Hematopoietic multipotent progenitor cell treated with erythropoietin and hydrocortisone succinate and interleukin-3 and kit ligand, for 6 days (in vitro differentiated cells): ENCODE measurements at regions not wholly inside any gene's neighbourhood (a gene's known extent, or its start where the extent isn't known, plus 50 kb on each side); places are given as distances from the start of the nearest gene placed in this dataset.
"Not testable (repeated sequence)": the region's sequence is repeated elsewhere in the genome, so short reads cannot be mapped to it uniquely, and the experiment has no call there.

Experiments used
- DNase-seq: peaks from one replicate; pipeline ENCODE4 v3.0.0-alpha.2; 2015

DNA sequence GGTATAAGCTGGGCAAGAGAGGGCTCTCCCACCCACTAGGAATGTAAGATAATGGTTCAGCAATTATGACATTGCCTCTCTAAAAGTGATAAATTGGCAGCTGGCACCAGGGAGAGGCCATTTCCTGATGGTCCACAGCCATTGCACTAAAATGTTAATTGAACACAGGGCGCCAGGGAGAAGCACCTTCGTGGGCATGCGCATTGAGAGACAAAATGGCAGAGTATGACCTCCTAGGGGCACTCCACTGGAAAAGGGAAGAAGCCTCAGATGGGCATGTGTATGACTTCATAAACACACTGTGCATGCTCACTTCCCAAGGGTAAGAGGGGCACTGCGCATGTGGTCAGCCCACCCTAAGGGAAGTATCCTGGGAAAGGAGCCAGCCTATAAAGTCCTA lies 419.2 kb downstream of the AGTPBP1 start:
- no peak for DNase-seq

DNA sequence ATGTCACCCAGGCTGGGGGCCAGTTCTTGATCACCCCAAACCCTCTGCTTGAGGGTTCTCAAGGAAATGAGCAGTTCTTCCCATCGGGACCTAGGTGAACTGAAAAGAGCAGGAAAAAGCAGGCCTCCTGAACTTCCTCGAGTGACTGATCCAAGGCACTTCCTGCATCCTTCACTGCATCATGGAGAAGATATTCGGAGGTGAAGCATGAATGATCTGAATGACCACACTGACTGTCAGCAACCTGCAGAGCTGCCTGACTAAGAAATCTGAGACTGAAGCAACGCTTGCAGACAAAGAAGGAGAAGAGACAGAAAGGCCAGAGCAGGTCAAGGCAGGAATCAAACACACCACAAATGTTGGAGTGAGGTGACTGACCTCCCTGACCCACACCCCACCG lies 420.2 kb downstream of the AGTPBP1 start:
- DNase-seq: no peak

DNA sequence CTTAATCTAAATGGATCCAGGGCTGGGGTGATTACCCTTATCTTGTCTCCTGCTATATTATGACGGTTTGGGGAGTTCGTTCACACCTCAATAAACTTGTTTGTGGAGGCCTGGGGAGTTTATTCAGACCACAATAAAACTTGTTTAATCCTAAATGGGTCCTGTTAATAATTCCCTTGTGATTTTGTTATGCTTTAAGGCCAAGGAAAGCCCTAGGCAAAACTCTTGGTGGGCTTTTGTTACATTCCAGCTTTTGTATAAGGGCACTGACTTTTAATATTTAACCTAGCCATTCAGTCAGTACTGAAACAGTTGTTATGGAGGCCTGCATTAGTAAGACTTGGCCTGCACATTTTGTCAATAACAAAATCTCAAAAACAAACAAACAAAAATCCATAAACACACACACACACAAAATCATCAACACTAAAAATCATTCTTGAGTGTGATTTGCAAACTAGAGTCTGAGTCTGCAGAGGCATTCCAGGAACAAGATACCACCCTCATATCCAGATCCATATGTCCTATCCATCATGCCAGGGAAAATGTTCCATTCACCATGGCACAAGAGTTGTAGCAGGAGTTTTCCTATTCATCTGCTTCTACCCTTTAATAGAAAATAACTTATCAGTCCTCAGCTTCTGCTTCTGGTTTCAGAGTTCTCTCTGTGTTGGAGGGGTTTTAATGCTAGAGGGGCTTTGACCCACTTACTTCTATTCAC lies 421.7 kb downstream of the AGTPBP1 start:
- DNase-seq: no peak

DNA sequence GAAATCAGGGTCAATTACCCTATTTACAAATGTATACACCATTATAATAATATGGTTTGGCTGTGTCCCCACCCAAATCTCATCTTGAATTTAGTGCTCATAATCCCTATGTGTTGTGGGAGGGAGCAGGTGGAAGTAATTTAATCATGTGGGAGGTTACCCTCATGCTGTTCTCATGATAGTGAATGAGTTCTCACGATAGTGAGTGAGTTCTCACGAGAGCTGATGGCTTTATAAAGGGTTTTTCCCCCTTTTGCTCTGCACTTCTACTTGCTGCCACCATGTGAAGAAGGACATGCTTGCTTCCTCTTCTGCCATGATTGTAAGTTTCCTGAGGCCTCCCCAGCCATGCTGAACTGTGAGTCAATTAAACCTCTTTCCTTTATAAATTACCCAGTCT lies 426.2 kb downstream of the AGTPBP1 start:
- DNase-seq: not testable (repeated sequence)

DNA sequence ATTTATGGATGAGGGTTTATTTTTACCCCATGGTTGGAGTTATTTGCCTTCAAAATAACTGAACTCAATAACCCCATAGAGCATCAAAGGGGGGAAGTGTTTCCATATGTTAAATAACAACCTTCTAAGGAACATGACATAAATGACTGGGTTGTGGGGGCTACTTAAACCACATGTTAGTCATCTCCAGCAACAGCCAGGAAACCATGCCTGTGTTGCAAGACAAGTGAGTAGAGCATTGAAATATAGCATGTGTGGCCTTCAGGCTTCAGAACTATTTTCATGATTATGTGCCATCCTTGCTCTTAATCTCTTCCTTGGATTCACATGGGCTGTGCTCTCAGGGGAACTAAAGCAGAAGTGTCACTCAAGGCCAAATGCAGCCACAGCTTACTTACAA lies 431.2 kb downstream of the AGTPBP1 start:
- DNase-seq: peak; percentile 5

DNA sequence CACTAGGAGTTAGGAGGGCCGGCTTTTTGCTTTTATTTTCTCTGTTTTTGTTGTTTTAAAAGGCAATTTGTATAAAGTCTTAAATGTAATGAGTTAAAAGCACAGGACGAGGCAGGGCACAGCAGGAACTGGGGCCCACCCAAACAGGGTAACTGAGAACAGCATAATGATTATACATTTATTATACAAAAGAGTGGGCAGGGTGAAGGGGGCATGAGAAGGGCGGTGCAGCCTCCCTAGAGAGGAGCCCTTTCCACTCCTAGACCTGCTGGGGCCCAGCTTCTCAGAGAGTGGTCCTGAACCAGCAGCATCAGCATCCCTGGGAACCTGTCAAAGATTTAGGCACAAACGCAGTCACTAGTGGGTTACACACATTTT lies 438.0 kb downstream of the AGTPBP1 start:
- DNase-seq: no peak

DNA sequence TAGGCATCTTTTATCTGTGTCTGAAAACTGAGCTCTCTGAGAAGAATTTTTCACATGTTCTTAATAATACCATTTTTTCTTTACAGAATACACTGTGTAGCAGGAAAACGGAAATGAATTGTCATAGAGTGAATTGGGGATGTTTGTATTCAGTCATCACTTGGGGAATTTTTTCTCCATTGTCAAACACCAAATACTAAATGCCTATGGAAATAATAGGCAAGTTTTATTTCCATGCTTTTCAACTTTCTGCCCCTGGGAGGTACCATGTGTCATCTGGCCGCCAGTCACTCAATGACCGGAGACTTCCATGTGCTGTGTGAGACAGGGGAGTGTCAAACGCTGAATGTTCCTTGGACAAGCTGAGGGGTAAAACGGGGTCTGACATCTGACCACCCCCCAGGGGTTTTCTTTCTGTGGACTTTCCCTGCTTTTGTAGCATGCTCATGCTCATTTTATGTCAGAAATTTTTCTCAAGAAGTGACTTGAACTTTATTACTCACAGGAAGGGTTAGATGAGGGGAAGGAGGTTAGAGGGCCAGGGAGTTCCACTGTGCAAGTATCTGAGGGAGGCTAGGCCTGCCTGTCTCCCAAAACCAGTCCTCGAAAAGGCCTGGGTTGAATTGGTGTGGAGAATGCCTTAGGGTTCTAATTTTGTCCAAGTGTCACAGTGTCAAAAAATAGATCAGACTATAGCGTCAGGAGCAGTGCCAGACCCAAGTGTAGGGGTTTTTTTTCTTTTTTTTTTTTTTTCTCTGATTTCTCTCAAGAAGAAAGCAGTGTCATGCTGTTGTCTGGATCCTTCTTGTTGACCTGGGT lies 438.6 kb downstream of the AGTPBP1 start:
- DNase-seq: no peak

DNA sequence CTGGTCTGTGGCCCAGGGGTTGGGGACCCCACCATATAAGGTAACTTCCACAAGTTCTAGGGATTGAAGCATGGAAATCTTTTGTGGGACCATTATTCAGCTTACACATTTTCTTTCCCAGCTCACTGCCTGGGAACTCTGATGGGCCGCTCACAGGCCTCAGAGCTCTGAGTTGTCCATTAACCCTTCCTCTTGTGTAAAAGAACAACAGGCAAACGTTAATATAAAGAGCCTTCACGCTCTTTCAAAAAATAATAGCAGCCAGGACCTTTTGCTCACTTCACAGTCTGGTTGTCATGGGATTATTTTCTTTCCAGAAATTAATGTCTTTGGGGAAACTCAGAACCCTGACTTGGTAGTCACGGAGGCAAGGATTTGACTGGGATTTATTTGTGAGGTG lies 443.3 kb downstream of the AGTPBP1 start:
- no peak for DNase-seq

DNA sequence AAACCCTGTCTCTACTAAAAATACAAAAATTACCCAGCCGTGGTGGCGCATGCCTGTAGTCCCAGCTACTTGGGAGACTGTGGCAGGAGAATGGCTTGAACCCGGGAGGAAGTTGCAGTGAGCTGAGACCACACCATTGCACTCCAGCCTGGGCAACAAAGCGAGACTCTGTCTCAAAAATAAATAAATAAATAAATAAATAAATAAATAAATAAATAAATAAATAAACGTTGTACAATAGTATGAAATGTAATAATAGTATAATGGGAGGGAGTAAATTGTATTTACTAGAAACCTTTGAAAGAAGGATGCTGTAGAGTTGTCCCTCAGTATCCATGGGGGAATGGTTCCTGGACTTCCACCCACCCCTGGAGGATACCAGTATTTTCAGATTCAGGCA lies 446.5 kb downstream of the AGTPBP1 start:
- not testable (repeated sequence) for DNase-seq

DNA sequence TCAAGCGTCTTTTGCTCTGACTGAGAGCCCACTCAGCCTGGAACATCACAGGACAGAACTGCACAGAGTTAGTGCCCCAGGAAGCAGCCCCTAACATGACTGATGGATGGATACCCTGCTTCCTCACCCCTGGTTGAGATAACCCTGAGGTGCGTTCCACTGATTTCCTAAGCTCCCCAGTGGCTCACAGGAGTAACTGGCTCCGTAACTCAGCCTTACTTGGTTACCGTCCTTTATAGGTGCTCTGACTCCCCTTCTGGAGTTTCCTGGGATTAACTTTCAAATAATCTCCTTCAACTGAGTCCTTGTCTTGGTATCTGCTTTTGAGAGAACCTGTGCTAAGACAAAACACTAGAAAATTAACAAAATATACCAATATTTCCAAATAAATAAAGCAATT lies 449.5 kb downstream of the AGTPBP1 start:
- DNase-seq: no peak

DNA sequence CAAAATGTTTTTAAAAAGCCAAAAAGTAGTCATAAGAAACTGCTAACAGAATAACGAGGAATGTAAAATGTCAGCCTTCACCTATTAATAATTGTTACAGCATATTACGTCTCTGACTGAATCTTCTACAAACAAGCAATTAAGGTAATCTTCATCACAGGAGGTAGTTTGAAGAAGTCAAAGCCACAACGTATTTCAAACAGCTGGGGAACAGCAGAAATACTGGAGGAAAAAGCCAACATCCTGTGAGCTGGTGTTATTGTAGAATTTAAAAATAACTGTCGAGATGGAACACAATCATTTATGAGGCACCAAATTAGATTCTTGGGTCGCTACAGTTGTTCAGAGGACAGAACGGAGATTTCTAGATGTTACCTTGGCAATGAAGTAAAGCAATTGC lies 450.5 kb downstream of the AGTPBP1 start:
- DNase-seq: no peak

DNA sequence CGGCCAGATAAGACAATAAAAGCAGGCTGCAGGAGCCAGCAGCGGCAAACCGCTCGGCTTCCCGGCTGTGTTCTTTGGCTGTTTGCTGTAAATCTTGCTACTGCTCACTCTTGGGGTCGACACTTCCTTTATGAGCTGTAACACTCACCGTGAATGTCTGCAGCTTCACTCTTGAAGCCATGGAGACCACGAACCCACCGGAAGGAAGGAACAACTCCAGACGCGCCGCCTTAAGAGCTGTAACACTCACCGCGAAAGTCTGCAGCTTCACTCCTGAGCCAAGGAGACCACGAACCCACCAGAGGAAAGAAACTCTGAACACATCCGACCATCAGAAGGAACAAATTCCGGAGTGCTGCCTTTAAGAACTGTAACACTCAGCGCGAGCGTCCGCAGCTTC lies 451.7 kb downstream of the AGTPBP1 start:
- peak; percentile 42 for DNase-seq

DNA sequence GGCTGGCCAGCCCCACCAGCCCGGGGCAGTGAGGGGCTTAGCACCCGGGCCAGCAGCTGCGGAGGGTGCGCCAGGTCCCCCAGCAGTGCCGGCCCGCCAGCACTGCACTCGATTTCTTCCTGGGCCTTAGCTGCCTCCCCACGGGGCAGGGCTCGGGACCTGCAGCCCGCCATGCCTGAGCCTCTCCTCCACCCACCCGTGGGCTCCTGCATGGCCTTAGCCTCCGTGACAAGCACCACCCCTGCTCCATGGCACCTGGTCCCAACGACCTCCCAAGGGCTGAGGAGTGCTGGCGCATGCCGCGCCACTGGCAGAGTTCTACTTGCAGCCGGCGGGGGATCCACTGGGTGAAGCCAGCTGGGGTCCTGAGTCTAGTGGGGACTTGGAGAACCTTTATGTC lies 452.6 kb downstream of the AGTPBP1 start:
- no peak for DNase-seq

DNA sequence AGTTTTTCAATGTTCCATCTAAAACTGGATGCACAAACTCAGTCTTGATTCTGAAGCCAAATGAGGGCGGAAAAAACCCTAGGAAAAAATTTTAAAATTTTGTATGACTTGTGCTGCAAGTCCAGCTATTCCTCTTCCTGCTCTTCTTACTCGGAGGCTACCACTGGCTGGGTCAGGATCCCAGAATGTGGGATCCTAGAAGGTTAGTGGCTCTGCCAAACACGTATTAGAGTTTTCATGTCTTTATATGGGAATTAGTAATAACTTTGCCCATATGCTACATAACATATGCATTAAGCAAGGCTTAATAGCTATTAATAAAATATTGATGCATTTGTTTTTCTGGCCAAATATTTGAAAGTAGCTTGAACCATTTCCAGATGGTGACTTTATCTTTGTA lies 458.3 kb downstream of the AGTPBP1 start:
- no peak for DNase-seq

DNA sequence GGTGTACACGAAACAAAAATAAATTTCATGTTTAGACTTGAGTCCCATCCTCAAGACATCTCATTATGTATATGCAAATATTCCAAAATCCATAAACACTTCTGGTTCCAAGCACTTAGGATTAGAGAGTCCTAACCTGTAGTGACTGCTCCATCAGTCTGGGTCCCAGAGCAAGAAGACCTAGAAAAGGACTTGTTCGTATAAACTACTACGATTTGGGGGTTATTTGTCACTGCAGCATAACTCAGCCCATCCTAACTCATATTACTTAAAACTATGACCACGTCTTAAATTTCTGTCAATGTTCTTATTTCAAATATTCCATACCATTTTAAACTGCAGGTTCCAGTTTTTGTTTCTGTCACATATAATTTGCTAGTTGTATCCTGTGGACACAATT lies 463.0 kb downstream of the AGTPBP1 start:
- DNase-seq: no peak

DNA sequence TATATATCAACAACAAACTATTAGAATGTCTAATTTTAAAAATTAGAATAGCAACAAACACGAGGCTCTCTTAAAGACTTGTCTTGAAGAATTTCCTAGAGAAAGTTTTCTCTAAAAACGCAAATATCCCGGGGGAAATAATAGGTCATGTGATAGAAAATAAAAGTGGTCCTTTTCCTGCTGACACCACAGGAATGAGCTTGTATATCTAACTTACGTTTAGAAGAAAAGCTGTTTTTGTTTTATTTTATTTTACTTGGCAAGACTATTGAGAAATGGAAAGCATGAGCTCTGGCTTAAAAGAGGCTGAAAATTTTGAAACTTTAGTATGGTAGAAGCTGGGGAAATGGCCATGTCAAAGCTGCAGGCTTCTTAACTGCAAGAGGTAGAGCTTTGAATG lies 465.0 kb downstream of the AGTPBP1 start:
- DNase-seq: no peak

DNA sequence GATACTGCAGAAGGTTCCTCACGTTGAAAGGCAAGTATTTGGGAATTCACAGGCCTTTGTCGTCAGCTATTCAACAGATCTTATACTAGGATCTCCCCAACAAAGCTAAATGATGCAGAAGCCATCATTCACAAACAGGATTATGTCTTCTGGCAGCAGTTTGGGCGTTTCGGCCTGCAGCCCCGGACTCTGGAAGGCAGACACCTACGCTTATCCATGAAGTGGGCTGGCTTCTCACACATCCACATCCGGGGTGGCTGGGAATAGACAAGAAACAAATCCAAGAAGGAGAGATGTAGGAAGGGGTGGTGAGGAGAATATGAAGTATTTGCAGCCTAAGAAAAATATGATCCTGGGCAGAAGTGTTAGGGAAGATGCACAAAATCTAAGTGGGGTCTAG lies 471.9 kb downstream of the AGTPBP1 start:
- no peak for DNase-seq

DNA sequence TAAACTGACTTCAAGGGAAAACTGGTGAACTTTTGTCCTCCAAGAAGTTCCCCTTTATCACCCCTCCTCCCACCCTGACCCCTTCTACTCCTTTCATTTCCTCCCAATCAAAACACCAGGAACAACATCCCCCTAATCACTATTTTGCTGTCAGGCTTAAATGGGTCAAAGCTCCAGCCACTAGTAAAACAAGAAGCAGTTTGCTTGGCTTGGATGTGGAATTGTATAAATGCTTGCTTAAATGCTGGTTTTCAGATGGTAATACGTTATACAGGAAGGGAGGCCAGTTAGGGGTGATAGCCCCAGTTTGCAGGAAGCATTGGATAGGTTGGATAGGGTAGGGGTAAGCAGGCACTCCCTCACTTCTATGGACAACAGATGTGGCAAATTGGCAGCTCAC lies 473.6 kb downstream of the AGTPBP1 start:
- no peak for DNase-seq

DNA sequence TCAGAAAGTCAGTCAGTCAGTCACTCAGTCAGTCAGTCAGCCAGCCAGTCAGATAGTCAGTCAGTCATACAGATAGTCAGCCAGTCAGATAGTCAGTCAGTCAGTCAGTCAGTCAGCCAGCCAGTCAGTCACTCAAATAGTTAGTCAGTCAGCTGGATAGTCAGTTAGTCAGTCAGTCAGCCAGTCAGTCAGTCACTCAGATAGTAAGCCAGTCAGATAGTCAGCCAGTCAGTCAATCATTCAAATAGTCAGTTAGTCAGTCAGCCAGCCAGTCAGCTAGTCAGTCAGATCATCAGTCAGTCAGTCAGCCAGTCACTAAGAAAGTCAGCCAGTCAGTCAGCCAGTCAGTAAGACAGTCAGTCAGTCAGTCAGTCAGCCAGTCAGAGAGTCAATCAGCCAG lies 477.1 kb downstream of the AGTPBP1 start:
- no peak for DNase-seq

DNA sequence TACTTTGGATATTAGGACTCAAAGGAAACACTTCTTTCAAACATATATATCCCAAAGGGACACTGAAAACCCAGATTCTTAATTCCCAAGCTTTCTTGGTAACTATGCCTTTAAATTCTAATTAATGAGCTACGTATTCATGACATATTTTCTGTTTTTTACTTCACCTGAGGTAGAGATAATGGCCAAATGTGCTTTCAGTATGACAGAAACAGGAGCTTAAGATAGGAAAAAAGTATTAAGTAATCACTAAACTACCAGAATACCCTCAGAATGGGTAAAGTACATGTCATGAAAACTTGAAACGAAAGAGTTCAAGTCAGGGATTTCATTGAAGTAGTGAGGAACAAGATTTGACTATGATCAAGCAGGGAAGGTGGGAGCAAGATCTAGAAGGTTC lies 478.5 kb downstream of the AGTPBP1 start:
- DNase-seq: no peak

DNA sequence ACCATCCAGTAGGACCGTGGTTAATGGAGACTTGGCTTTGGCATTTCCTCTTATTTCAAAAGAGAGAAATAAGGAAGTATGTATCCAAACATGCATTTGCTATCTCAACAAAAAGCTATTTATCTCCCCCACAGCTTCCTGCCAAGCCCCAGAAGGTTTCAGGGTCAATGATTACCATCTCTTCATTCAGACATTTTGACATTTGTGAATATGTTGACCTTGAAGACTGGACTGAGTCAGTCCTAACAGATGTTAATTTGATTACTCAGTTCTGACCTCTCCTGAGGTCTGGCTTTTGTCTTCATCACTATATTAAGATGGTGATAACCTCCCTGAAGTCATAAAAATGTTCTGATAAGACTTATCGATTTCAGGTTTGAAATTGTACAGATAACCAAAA lies 479.4 kb downstream of the AGTPBP1 start:
- peak; percentile 41 for DNase-seq

DNA sequence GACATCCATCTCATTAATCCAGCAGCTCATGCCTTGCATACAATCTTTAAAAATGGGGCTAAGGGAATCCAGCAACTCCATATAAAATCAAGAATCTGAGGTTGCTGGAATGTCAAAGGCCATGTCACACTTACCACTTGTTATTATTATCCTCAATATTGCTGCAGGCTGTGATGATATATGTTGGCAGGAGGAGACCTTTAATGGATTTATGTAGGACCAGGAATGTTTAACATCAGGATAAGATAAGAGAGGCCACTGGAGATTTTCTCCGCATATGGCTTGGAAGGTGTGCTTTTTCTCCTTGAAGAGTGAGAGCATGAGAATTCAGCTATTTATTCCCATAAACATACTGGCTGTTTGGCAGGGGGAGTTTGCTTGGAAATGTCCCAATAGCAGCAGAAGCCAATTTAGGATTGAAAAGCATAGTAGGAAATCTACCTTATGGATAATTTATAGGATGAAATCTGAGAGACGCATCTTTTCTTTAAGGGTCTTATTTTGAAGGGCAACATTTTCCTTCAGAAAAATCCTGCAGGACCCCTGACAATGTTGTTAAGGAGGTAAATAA lies 481.4 kb downstream of the AGTPBP1 start:
- DNase-seq: no peak

DNA sequence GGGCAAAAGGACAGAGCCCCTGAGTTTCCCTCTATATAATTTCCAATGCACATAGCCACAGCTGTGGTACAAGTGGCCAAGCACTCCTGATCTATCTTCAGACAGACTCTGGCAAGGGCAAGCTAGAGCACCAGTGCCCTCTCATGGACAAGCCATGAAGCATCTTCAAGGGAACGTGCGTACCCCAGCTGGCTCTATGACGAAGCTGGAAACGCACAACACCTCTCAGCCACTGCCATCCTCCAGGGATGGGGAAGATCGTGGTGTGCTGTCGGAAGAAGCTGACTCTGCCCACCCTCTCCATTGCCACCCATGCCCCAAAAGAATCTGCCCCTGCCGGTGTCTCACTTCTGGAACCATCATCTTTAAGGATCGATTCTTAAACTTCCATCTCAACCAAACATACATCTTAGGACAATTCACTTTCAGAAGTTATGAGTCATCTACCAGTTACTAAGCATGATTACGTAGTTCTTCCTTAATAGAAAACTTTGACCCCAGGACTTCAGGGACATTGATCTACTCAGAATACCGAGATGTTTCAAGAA lies 482.9 kb downstream of the AGTPBP1 start:
- peak; percentile 62 for DNase-seq

DNA sequence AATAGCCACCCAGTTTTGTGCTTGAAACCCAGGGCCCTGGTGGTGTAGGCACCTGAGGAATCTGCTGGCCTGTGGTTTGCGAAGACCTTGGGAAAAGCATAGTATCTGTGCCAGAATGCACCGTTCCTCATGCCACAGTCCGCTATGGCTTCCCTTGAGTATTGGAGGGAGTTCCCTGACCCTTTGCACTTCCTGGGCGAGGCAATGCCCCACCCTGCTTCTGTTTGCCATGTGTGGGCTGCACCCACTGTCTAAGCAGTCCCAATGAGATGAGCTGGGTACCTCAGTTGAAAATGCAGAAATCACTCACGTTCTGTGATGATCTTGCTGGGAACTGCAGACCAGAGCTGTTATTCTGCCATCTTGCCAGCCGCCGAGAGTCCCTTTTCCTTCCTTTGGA lies 483.5 kb downstream of the AGTPBP1 start:
- DNase-seq: no peak
